GM19395 (cell line): ENCODE measurements at regions not wholly inside any gene's neighbourhood (a gene's known extent, or its start where the extent isn't known, plus 50 kb on each side); places are given as distances from the start of the nearest gene placed in this dataset.

Source experiments
- ATAC-seq: cut with Tn5 transposase; IDR thresholded peaks from one replicate; pipeline ENCODE4 v1.9.1; 2021; ENCODE audit warnings: mild to moderate bottlenecking, moderate library complexity; ENCODE audit not compliant: unreplicated experiment

DNA sequence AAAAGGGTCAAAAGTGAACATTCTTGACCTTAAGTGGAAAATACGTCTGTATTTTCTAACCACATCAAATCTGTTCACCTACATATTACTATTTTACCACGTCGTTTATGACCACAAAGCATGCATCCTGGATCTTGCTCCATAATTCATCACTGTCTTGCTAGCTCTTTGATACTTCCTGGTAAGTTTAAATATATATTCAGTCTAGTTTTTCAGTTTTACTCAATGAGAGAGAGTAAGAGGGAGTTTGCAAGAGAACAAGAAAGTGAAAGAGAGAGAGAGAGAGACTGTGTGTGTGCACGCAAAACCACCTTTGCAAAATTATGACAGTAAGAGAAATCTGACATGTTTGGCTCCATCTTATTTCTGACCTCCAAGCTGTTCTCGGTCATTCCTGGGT is 173.7 kb upstream of the GALNTL6 start:
- ATAC-seq: peak; percentile 93

DNA sequence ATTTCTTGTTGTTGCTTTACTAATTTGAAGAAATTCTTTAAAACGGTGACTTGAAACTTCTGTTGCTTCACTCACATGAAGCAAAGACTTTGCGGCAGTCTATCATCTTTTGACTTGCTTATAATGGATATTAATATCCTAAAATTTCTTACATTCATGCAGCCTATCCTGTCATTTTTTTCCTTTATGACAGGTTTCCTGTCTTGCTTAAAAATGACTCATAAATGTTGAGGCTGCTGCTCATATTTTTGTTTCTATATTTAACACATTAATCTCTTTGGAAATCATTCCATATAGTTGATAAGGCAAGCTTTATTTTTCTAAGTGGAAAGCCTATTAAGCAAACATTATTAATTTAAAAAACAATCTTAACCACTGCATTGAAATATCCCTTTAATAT is 176.6 kb upstream of the GALNTL6 start:
- no peak for ATAC-seq

DNA sequence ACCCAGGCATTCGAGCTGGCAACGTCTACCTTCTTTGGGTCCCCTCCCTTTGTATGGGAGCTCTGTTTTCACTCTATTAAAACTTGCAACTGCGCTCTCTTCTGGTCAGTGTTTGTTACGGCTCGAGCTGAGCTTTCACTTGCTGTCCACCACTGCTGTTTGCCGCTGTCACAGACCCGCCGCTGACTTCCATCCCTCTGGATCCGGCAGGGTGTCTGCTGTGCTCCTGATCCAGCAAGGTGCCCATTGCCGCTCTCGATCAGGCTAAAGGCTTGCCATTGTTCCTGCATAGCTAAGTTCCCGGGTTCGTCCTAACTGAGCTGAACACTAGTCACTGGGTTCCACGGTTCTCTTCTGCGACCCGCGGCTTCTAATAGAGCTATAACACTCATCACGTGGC is 183.5 kb upstream of the GALNTL6 start:
- ATAC-seq: no peak

DNA sequence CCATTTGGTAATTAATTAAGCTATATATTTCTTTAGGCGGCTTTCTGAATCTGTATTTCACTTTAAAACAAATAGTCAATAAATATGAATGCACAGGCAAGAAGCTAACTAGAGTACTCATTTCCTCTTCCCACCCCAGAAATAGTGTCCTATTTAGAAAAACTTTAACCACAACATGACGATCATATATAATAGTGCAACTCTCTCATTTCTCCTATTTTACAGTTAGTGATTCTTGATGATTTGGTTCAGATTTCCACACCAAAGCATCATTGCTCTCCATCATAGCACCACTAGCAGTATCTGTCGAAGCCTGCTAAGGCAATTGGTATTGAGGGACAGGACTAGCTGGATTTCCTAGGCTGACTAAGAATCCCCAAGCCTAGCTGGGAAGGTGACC is 184.0 kb upstream of the GALNTL6 start:
- ATAC-seq: peak; percentile 99

DNA sequence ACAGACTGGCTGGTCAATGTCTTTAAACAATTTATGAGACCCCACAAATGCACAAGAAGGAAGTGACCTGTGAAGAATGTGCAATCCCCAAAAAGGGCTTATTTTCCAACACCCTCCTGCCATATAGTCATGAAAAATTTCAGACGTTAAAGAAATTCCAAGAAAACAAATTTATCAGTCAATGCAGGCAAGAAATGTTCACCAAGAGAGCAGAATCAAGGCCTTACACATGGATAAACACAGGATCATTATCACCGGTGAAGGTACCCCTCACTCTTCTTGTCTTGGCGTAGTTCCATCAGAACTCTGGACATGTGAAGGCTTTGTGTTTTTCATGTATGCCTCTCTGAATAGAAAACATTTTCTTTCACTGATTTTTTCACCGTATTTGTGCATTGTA is 186.7 kb upstream of the GALNTL6 start:
- no peak for ATAC-seq

DNA sequence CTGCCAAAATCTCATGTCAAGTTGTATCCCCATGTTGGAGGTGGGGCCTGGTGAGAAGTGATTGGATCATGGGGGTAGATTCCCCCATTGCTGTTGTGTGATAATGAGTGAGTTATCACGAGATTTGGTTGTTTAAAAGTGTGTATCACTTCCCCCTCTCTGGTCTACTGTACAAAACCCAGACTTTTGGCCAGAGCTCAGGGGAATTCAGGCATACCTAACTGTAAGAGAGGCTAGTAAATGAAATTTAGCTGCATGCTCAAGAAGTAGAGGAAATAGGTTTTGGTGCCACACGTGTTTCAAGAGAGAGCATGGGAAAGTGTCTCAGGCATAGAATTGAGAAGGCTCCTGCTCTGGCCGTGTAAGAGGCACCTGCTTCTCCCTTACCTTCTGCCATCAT is 190.5 kb upstream of the GALNTL6 start:
- no peak for ATAC-seq

DNA sequence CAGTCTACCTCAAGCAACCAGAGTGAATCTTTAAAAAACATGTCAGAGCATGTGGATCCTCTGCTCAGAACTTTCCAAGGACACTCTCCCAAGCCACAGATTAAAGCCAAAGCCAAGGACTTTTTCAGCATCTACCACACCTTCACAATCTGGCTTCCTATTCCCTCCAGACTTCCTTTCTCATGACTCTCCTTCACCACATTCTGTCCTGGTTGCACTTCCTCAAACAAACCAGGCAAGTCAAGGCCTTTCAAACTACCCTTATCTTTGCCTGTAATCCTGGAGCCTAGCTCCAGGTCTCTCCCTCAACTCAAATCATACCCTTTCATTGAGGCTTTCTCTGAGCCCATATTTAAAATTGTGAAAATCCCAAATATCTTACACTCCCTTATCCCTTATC is 191.6 kb upstream of the GALNTL6 start:
- ATAC-seq: peak; percentile 74

DNA sequence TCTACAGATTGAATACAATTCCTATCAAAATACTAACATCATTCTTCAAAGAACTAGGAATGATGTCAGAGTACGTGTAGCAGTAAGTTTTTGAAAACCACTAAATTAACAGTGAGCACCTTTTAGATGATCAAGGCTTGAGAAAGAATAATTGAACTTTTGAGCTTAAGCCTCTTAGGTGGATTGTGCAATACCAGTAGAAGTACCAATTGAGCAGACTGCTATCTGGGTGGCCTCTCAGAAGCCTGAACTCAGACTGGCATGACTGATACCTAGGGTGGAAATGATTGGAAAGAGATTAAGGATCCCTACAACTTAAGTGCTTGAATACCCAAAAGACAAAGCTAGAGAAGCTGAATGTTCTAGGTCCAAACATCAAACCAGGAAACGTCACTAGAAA is 200.3 kb upstream of the GALNTL6 start:
- no peak for ATAC-seq

DNA sequence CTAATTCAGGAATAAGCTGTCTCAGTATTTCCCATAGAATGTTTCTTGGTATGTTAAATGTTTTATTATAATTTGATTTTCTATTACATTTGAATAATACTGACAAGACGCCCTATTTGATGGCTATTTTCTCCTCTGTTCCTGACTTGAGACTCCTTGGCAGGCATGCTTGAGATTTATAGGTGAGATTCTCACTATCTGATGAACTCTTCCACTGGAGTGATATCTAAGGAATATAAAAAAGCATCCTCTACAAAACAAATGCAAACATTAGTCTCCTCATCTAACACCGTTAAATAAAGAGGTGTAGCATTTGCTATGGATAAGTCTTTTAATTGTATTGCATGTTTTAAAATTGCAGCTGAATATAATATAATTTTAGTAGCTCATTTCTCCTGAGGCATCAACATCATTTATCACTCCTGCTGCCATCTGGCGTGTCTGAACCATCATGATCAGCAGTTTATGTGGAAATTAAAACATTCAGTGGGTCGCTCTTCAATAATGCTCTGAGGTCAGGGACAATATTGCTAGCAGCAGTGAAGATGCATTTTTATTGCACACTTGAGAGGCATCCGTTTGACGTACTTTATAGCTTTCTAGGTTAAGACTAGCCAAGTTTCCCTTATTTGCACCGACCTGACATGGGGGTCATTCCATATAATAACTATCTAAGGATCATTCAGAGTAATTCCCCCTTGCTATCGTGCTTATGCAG is 210.4 kb upstream of the GALNTL6 start:
- ATAC-seq: no peak

DNA sequence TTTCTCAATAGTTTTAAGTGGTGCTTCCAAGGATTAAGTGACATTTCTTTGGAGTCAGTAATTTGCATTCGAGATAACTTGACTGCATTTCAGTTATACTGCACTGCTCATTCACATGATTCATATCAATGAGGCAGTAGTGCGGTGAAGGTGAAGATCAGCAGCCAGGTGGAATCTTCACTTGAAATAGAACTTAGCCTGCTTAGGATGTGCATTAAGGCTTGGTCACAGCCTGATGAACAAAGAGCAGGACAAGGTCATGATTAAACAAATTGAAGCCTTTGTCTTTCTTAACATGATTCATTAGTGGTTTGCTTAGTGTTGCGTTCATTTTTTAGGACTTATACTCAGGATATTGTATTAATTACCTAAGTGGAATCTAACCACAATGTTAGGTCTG is 212.1 kb upstream of the GALNTL6 start:
- ATAC-seq: no peak

DNA sequence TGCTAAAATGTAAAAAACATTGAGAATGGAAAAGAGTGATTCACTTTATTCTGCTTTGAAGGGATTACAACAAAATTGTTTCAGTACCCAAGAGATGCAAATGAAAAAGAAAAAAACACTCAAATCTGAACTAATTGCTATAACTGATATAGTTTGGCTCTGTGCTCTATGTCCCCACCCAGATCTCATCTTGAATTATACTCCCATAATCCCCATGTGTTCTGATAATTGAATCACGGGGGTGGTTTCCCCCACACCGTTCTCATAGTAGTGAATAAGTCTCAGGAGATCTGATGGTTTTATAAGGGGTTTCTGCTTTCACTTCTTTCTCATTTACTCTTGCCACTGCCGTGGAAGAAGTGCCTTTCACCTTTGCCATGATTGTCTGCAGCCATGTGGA is 213.6 kb upstream of the GALNTL6 start:
- ATAC-seq: no peak

DNA sequence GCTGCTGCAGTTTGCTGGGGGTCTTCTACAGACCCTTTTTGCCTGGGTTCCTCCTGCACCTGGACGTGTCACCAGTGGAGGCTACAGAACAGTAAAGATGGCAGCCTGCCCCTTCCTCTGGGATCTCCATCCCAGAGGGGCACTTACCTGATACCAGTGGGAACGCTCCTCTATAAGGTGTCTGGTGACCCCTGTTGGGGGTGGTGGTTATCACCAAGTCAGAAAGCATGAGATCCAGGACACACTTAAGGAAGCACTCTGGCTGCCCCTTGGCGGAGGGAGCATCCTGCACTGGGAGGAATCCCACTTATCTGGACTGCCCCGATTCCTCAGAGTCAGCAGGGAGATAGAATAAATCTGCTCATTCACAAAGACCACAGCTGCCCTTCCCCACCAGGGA is 218.9 kb upstream of the GALNTL6 start:
- no peak for ATAC-seq

DNA sequence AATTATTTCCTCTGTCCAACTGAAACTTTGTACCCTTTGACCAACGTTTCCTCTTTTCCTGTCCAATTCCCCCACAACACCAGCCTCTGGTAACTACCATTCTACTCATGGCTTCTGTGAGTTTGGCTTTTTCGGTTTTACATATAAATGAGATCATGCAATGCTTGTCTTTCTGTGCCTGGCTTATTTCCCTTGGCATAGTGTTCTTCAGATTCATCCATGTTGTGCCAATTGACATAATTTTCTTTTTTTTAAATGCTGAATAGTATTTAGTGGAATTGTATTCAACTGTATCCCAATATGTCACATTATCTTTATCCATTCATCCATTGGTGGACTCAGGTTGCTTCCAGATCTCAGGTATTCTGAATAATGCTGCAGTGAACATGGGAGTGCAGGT is 222.5 kb upstream of the GALNTL6 start:
- ATAC-seq: no peak

DNA sequence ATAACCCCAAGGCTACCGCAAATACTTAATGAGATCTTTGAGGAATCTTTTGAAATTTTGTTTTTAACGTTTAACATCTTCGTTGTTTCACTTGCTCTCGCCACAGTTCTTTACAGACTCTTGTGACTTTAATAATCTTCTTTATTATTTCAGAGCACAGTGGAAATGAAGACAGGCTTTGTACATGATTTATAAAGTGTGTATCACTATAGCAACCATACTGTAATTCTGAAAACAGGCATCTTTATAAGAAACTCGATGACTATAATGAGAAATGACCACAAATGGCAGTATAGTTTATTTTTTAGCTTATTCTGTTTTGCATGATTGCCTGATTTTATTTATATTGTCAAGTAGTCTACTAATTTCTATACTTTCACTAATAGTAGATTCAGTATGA is 224.4 kb upstream of the GALNTL6 start:
- no peak for ATAC-seq

DNA sequence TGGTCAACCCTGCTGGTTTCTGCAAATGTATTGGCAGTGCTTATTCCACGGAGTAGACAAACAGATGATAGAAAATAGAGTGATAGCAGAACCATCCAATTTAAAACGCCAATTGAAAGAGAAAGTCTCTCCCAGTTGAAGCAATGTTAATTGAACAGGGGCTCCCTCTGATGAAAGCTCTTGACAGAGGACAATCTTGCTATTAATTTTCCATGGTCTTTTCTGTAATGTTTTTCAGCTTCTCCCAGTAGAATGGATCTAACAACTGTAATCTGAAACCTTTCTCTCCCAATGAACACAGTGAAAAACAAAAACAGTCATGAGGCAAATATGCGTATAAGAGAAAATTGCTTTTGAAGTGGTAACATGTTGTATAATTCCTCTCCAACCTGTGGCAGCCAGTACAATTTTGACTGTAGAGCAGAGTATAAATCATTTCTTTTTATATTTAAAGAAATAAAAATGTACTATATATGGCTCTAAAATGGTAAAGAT is 225.1 kb upstream of the GALNTL6 start:
- ATAC-seq: no peak

DNA sequence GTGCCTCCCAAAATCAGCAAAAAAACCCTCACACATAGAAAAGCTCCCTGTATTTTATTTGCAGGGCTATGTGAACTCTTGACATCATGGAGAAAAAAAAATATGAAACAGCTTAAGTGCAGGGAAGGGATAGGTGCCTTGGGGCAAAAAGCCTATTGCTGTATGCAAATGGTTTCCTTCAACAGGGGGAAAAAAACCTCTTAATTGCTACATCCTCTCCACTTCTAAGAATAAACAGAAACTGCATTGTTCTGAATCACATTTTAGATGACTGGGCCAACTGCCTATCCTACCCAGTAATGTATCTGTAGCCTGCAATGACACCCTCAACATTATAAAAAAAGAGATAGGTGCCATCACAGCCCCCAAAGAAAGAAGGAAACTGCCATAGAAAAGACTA is 229.4 kb upstream of the GALNTL6 start:
- no peak for ATAC-seq

DNA sequence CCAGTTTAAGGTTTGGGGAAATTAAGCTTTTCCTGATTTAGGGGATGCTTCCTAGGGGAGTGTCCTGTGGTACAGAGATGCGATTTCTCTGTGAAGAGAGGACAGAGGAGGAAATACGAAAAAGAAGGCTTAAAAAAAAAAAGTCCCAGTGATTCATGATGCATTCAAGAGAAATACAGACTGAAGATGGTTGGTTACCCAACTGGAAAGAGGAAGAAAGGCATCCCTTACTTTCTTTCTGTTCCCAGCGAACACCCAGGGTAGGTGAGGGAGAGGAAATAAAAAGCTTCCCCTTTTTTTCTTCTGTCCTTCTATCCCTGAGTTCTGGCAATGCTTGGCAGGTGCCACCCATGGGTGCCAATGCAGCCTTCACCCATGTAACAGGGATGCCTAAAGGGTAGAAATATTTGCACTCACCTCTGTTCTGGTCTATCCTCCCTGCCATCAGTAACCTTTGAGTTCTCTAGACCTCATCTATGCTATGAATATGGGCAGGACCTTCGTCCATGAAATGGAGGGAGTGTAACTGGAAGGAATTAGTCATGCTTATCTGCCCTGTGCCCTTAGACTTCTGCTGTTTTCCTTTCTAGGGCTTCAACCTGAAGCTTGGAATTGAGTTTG is 230.1 kb upstream of the GALNTL6 start:
- no peak for ATAC-seq

DNA sequence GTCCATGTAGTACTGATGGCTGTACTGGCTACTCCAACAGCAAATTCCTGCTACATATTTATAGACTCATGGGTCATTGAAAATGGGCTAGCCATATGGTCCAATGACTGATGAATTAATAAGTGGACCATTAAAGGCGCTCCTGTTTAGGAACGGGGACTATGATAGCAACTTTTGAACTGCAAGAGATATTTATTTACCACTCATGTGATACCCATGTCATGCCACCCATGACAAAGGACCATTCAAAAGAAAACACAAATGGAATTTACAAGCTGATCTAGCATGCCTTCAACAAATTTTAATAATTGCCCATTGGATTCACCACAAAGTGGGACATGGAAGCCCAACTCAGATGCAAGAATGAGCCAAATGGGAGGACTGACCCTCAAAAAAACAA is 240.0 kb upstream of the GALNTL6 start:
- ATAC-seq: no peak

DNA sequence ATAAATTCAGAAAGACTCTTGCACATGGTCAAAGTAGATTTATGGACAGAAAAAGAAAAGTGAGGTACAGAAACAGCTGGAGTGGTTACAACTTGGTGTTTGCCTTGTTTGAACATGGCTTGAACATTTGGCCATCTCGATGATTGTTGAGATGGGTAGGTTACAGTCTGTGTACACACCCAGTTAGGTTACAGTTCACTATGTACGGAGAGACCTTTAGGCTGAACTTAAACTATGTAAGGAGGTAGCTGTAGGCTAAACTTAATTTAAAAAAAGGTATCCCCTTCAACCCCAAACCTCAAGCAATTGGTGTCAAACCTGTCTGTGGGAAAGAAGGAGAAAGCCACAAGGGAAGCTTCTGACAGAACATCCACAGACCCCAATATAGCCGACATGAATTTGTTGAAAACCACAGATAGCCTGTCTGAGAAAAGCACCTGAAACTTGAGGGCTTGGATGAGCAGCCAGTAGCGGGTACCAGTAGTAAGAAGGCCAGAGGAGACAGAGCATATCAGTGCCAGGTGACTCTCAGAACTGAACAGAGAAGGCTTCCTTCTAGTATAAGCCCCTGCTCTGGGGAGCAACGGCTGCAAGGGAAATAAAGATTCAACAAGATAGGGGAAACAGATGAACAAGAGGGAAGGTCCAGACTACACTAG is 247.9 kb upstream of the GALNTL6 start:
- peak; percentile 74 for ATAC-seq

DNA sequence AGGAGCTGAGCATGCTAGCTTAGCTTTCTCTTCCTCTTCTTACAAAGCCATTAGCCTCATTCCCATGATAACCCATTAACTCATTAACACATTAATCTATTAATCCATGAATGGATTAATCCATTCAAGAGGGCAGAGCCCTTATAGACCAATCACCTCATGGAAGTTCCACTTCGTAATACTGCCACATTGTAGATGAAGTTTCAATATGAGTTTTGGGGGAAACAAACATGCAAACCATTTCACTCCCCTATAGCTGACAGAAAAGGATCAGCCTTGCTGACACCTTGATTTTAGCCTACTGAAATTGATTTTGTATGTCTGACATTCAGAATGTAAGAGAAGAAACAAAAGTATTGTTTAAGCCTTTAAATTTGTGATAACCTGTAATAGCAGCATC is 251.8 kb upstream of the GALNTL6 start:
- peak; percentile 62 for ATAC-seq

DNA sequence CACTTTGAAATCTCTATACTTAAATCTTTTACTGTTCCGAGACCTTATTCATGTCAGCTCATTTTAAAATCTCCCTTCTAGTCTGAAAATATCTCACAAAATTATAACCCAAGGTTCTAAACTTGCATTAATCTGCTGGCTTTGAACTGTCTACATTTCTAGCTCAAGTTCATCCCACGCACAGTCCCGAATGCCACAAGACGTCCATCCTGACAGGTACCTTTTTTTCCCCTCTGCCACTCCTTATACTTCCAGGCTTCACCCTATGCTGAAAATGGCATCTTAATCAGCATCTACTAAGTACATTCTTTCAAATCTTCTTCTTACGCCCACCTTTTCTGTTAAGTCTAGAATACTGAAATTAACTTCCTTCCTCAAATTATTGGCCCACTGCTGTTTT is 259.2 kb upstream of the GALNTL6 start:
- ATAC-seq: no peak

DNA sequence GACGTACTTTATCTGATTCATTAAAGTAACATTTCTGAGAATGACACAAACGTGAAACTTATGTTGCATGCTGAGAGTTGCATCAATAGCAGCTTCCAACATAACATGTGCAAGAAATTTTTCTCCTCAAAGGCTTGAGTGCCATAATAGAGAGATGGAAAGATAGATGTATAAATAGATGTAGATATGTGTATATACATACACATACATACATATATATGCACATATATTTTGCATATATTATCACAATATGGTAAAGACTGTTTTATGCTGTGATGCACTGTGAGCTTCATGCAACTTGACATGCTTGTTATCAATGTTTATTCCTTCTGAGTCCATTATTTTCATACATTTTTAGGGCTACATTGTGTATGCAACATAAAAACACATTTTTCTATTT is 270.6 kb upstream of the GALNTL6 start:
- no peak for ATAC-seq
